Stimulated activated naive B cell treated with anti-CD40 and anti-IgM and Interleukin-4, amounts not matched to agents 10 μg/mL and 1 μg/mL and 100 μg/mL, for 72 hours (primary cell): ENCODE measurements at regions not wholly inside any gene's neighbourhood (a gene's known extent, or its start where the extent isn't known, plus 50 kb on each side); places are given as distances from the start of the nearest gene placed in this dataset.

Experiments
- ATAC-seq, 2 donors: fragments of 150-1000 bp; cut with Tn5 transposase; replicated peaks; 2 replicates each; pipeline ENCODE4 v1.10.0; 2021; ENCODE audit warnings: moderate library complexity in 1 of 2
- DNase-seq: peaks from one replicate; pipeline ENCODE4 v3.0.0; 2021
- H3K27ac Mint-ChIP-seq: one replicate; pipeline ENCODE4 v1.8.0; 2022; ENCODE audit warnings: mild to moderate bottlenecking, mixed read lengths
- H3K27me3 Mint-ChIP-seq, 2 donors: one replicate each; pipeline ENCODE4 v1.8.0; 2022; ENCODE audit warnings: mixed read lengths in 2 of 2
- H3K36me3 Mint-ChIP-seq, 2 donors: one replicate each; pipeline ENCODE4 v1.8.0; 2022; ENCODE audit warnings: mixed read lengths in 2 of 2, mild to moderate bottlenecking in 1 of 2
- H3K4me1 Mint-ChIP-seq, 2 donors: one replicate each; pipeline ENCODE4 v1.8.0; 2022; ENCODE audit warnings: mixed read lengths in 2 of 2, mild to moderate bottlenecking in 1 of 2
- H3K4me3 Mint-ChIP-seq, 2 donors: one replicate each; pipeline ENCODE4 v1.8.0; 2022; ENCODE audit warnings: mild to moderate bottlenecking in 2 of 2, mixed read lengths in 2 of 2, moderate library complexity in 1 of 2
- H3K9me3 Mint-ChIP-seq, 2 donors: one replicate each; pipeline ENCODE4 v1.8.0; 2022; ENCODE audit warnings: mixed read lengths in 2 of 2, mild to moderate bottlenecking in 1 of 2

DNA sequence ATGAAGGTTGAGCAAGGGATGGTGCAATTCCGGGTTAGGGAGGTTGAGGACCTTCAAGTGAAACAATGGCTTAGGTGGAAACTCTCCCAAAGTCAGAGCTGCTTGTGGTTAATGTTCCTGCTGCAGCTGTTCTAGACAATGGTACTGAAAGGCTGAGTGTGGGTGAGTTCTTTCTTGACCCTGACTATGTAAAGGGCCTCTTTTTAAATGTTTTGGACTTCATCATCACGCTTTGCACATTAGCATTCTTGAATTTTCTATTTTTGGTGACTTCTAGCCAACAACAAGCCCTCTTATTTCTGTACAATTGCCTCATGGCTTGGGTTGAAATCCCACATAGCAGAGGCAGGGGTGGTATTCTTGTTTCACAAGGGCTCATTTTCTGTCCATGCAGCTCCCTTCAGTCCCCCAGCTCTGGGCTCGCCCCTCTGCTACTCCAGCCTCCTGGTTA is 136.3 kb upstream of the ANKRD55 start:
- H3K4me1 Mint-ChIP-seq: no peaks in the 10 kb centered on the region
- ATAC-seq: no peak
- H3K27ac Mint-ChIP-seq: no peak overlapping the region

GRCh38 chr5:56367748-56368147 is 134.6 kb upstream of the ANKRD55 start:
- Mint-ChIP-seq H3K27me3 (no peaks in the 10 kb centered on the region), H3K36me3 (no peaks in the 10 kb centered on the region)

More for the DNA sequence above, 136.3 kb upstream of the ANKRD55 start:
- Mint-ChIP-seq H3K9me3 (no peaks in the 10 kb centered on the region), H3K36me3 (no peaks in the 10 kb centered on the region), H3K27me3 (no peaks in the 10 kb centered on the region), H3K4me3 (no peak overlapping the region)
- DNase-seq: no peak

DNA sequence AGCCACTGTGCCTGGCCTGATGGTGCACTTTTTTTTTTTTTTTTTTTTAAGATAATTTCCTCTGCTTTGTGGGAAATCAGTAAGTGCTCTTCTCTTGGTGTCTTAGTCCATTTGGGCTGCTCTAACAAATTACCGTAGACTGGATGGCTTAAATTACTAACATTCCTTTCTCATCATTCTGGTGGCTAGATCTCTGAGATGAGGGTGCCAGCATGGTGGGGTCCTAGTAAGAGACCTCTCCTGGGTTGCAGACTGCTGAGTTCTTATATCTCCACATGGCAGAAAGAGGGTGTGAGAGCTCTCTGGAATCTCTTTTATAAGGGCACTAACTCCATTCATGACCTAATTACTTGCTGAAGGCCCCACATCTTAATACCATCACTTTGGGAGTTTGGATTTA is 133.9 kb upstream of the ANKRD55 start:
- H3K27me3 Mint-ChIP-seq: no peaks in the 10 kb centered on the region
- H3K4me3 Mint-ChIP-seq: no peak overlapping the region
- no peak for DNase-seq
- ATAC-seq: no peak
- peaks cover 3 to 4% of the 10 kb centered on the region in 2 donors for H3K9me3 Mint-ChIP-seq
- H3K36me3 Mint-ChIP-seq: no peaks in the 10 kb centered on the region
- H3K27ac Mint-ChIP-seq: no peak overlapping the region
- H3K4me1 Mint-ChIP-seq: peaks cover 0 to 2% of the 10 kb centered on the region in 2 donors

More at GRCh38 chr5:56367748-56368147, 134.6 kb upstream of the ANKRD55 start:
- H3K27ac Mint-ChIP-seq: no peak overlapping the region
- DNase-seq (no peak), ATAC-seq (no peak)
- H3K9me3 Mint-ChIP-seq: peaks cover 3 to 4% of the 10 kb centered on the region in 2 donors
- no peak overlapping the region for H3K4me3 Mint-ChIP-seq
- H3K4me1 Mint-ChIP-seq: peaks cover 0 to 2% of the 10 kb centered on the region in 2 donors

DNA sequence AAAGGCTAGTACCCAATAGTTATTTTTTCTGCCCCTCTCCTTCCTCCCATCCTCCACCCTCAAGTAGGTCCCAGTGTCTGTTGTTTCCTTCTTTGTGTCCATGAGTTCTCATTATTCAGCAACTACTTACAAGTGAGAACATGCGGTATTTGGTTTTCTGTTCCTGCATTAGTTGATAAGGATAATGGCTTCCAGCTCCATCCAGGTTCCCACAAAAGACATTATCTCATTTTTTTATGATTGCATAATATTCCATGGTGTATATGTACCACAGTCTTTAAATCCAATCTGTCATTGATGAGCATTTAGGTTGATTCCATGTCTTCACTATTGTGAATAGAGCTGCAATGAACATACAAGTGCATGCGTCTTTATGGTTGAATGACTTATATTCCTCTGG is 128.3 kb upstream of the ANKRD55 start:
- Mint-ChIP-seq H3K9me3 (peaks cover 4 to 5% of the 10 kb centered on the region in 2 donors), H3K27me3 (no peaks in the 10 kb centered on the region), H3K36me3 (no peaks in the 10 kb centered on the region), H3K4me1 (peaks cover 15 to 24% of the 10 kb centered on the region in 2 donors), H3K4me3 (no peak overlapping the region), H3K27ac (no peak overlapping the region)
- ATAC-seq (no peak), DNase-seq (no peak)

DNA sequence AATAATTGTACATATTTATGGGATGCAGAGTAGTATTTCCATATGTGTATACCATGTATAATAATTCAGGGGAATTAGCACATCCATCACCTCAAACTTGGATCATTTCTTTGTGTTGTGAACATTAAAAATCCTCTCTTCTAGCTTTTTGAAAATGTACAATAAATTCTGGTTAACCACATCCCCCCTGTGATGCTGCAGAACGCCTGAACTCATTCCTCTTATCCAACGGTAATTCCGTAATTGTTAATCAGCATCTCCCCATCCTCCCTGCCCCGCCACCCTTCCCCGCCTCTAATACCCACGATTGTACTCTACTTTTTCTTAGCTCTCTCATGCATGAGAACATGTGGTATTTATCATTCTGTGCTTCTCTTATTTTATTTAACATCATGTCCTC is 127.7 kb upstream of the ANKRD55 start:
- DNase-seq (no peak), ATAC-seq (no peak)
- H3K27ac Mint-ChIP-seq: no peak overlapping the region
- H3K9me3 Mint-ChIP-seq: peaks cover 4 to 5% of the 10 kb centered on the region in 2 donors
- H3K36me3 Mint-ChIP-seq: no peaks in the 10 kb centered on the region
- no peak overlapping the region for H3K4me3 Mint-ChIP-seq
- no peaks in the 10 kb centered on the region for H3K27me3 Mint-ChIP-seq
- peaks cover 15 to 28% of the 10 kb centered on the region in 2 donors for H3K4me1 Mint-ChIP-seq

DNA sequence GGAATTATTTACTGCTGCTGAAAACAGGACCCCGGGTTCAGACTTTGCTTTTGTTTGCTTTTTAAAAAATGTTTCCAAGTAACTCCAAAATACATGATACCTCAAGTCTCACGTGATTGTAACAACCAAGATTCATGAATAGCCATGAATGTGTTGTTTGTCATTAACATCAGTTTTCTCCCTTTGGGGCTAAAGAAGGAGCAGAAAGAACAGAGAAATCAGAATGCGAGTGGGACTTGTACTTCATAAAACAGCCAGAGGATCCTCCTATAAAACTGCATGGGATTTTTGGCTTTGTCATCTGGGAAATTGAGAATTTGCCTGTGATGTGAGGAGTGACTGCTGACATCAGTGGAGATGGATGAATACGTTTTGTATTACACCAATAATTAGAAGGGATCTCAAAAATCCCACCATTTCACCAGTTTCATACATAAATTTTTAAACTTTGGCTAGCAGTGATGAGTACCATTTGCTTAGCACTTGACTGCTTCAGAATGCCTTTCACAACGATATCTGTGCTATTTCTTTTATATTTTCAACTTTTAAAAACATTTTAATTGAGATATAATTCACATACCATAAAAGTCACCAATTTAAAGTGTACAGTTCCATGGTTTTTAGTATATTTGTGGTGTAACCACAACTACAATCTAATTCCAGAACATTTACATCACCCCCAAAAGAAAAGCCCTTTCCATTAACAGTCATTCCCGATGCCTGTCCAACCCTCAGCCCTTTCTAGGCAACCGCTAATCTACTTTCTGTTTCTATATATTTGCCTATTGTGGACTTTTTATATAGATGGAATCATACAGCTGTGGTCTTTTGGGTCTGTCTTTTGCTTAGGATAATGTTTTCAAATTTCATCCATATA is 126.9 kb upstream of the ANKRD55 start:
- no peak for ATAC-seq
- Mint-ChIP-seq H3K4me1 (peaks cover 16 to 28% of the 10 kb centered on the region in 2 donors), H3K36me3 (no peaks in the 10 kb centered on the region), H3K27me3 (no peaks in the 10 kb centered on the region), H3K9me3 (peaks cover 4 to 5% of the 10 kb centered on the region in 2 donors), H3K27ac (no peak overlapping the region), H3K4me3 (no peak overlapping the region)
- DNase-seq: no peak

DNA sequence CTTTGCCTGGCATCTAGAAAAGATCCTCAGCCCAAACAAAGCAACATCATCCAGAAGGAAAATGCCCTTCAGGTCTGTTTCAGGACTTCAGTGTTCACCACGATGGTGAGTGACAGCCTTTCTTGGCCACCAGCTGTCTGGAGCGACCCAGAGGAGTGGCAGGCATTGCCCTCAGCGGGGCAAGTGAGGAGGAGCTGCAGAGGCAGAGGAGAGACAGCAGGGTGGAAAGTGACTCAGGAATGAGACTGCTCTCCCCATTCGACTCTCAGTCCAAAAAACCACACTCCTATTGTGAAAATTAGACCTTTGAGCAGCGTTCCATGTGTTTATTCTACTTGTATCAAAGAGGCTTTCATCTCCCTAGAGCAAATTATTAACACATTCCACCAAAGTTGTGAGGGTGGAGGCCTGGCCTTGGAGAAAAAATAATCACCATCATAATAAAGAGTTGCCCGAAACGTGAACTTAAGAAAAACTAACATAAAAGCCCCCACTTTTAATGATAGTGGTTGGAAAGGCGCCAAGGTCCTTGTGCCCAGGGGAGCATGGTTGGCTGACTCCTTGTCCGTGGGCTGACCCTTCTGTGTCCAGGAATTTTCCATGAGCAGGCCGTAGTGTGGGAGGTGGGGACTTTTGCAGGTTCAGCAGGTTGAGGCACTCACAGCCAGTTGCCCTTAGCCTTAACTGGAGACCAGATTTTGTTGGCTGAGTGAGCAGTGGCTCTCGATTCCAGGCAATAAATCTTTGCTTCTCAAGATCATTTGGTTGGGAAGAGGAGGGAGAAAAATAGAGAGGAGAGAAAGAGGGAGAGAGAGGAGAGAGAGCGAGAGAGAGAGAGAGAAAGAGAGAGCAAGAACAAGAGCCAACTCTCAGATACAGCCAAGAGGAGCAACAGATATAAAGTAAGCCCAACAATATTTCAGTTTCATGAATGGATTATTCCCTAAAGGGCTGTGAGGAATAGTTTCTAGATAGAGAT is 125.9 kb upstream of the ANKRD55 start:
- H3K36me3 Mint-ChIP-seq: no peaks in the 10 kb centered on the region
- H3K27ac Mint-ChIP-seq: no peak overlapping the region
- peaks cover 15 to 28% of the 10 kb centered on the region in 2 donors for H3K4me1 Mint-ChIP-seq
- ATAC-seq (no peak), DNase-seq (no peak)
- peaks cover 2 to 3% of the 10 kb centered on the region in 2 donors for H3K9me3 Mint-ChIP-seq
- no peaks in the 10 kb centered on the region for H3K27me3 Mint-ChIP-seq
- H3K4me3 Mint-ChIP-seq: no peak overlapping the region

DNA sequence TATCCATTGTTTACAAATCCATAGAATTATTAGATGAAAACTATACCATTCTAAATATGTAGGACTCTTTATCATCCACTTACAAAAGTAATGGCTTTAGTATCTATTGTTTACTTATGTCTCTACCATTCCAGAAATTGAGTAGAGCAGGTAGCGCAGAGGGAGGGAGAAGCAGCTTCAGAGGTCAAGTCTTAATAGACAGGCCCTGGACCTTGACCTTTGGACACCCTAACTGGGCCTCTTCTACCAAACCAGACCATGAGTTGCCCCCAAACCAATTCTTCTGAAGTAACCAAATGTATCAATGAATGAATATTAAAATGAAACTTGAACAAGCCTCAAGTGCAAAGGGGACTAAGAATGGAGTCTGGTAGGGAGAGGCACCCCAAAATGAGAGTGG is 124.9 kb upstream of the ANKRD55 start:
- no peak for DNase-seq
- H3K4me1 Mint-ChIP-seq: peaks cover 16 to 33% of the 10 kb centered on the region in 2 donors
- no peaks in the 10 kb centered on the region for H3K27me3 Mint-ChIP-seq

GRCh38 chr5:56357426-56357825 is 124.3 kb upstream of the ANKRD55 start:
- no peak overlapping the region for H3K27ac Mint-ChIP-seq

More for the DNA sequence above, 124.9 kb upstream of the ANKRD55 start:
- Mint-ChIP-seq H3K36me3 (no peaks in the 10 kb centered on the region), H3K4me3 (no peak overlapping the region), H3K9me3 (peaks cover 0 to 1% of the 10 kb centered on the region in 2 donors), H3K27ac (no peak overlapping the region)
- no peak for ATAC-seq

GRCh38 chr5:56356836-56357160 is 123.7 kb upstream of the ANKRD55 start:
- DNase-seq (no peak), ATAC-seq (no peak)
- Mint-ChIP-seq H3K4me3 (no peak overlapping the region), H3K9me3 (peaks cover 0 to 1% of the 10 kb centered on the region in 2 donors), H3K27ac (no peak overlapping the region), H3K36me3 (no peaks in the 10 kb centered on the region), H3K4me1 (peaks cover 22 to 45% of the 10 kb centered on the region in 2 donors), H3K27me3 (no peaks in the 10 kb centered on the region)

More at GRCh38 chr5:56357426-56357825, 124.3 kb upstream of the ANKRD55 start:
- Mint-ChIP-seq H3K4me3 (no peak overlapping the region), H3K9me3 (peaks cover 0 to 1% of the 10 kb centered on the region in 2 donors), H3K4me1 (peaks cover 20 to 39% of the 10 kb centered on the region in 2 donors), H3K36me3 (no peaks in the 10 kb centered on the region), H3K27me3 (no peaks in the 10 kb centered on the region)
- ATAC-seq (no peak), DNase-seq (no peak)

DNA sequence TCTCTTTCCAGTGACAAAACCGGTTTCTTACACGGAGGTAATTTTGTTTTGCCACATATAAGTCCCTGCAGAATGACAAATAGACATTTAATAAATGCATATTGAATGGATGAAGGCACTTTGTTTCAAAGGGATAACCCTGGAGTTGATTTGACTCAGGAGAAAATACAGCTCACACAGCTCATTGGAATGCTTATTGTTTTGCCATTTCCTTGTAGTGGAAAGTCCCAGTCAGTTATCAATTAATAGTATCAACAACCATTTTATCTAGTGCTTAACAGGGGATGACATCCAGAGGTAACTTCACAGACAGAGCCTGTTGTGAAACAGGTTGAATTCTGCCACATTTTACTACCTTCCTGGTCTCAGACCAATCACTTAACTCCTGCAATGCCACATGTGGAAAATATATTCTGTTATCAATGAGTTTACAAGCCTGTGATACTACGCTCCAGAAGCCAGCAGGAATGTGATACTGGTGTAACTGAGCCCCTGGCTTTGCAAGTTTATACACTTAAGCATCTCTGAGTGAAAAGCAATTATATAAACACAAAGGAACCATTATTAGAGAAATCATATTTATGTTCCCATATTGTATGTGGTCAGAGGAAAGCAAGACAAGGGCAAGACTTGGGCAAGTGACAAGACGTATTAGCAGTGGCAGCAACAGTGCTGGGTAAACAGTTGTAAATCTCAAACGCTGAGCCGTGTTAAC is 123.1 kb upstream of the ANKRD55 start:
- Mint-ChIP-seq H3K4me3 (no peak overlapping the region), H3K27me3 (no peaks in the 10 kb centered on the region), H3K36me3 (no peaks in the 10 kb centered on the region), H3K9me3 (peaks cover 0 to 1% of the 10 kb centered on the region in 2 donors), H3K27ac (no peak overlapping the region), H3K4me1 (peaks cover 20 to 43% of the 10 kb centered on the region in 2 donors)
- ATAC-seq (no peak), DNase-seq (no peak)

GRCh38 chr5:56354836-56355235 is 121.7 kb upstream of the ANKRD55 start:
- Mint-ChIP-seq H3K4me3 (no peak overlapping the region), H3K27me3 (no peaks in the 10 kb centered on the region), H3K27ac (no peak overlapping the region), H3K9me3 (no peaks in the 10 kb centered on the region), H3K36me3 (no peaks in the 10 kb centered on the region), H3K4me1 (peaks cover 24 to 46% of the 10 kb centered on the region in 2 donors)
- ATAC-seq (no peak), DNase-seq (no peak)

GRCh38 chr5:56352808-56353590 is 119.9 kb upstream of the ANKRD55 start:
- ATAC-seq: no peak

More at GRCh38 chr5:56352808-56353590, 119.9 kb upstream of the ANKRD55 start:
- Mint-ChIP-seq H3K4me3 (no peak overlapping the region), H3K9me3 (no peaks in the 10 kb centered on the region), H3K36me3 (no peaks in the 10 kb centered on the region), H3K27me3 (no peaks in the 10 kb centered on the region), H3K27ac (no peak overlapping the region), H3K4me1 (peaks cover 24 to 46% of the 10 kb centered on the region in 2 donors)
- DNase-seq: no peak
